Pancreas (tissue), 10 donors: ENCODE measurements at regions not wholly inside any gene's neighbourhood (a gene's known extent, or its start where the extent isn't known, plus 50 kb on each side); places are given as distances from the start of the nearest gene placed in this dataset.

Experiments
- ATAC-seq, 4 donors: fragments of 200-7000 bp; cut with Tn5 transposase; one replicate each; pipeline versions ENCODE4 v1.8.0 to v1.9.1; 2020; ENCODE audit warnings: mild to moderate bottlenecking in 4 of 4, moderate library complexity in 4 of 4
- DNase-seq, 6 donors: peaks; one replicate each; pipeline ENCODE4 v3.0.0-alpha.2; 2020
- FAIRE-seq: peaks from 2 replicates; lab custom pipeline; 2012; peaks lifted over from hg19 to GRCh38; lab: Jason Lieb, UNC
- H3K27ac ChIP-seq, 4 donors: fragments of 200-600 bp; sonication (generic); 1 replicate in 3 of 4; 2 replicates in 1 of 4; pipeline versions ENCODE4 v1.5.0 to v1.8.0; 2020
- H3K27me3 ChIP-seq, 4 donors: fragments of 200-600 bp; one replicate each; pipeline ENCODE4 v1.8.0; 2021
- H3K36me3 ChIP-seq, 3 donors: fragments of 200-600 bp; sonication (generic) in 1 of 3; one replicate each; pipeline versions ENCODE4 v1.5.0 to v1.8.0; 2020 to 2021
- H3K4me1 ChIP-seq, 3 donors: fragments of 200-600 bp; one replicate each; pipeline ENCODE4 v1.8.0; 2021
- H3K4me3 ChIP-seq, 4 donors: fragments of 200-600 bp; sonication (generic) in 2 of 4; one replicate each; pipeline versions ENCODE4 v1.5.0 to v1.8.0; 2020 to 2021
- H3K9me3 ChIP-seq, 4 donors: fragments of 200-600 bp; one replicate each; pipeline ENCODE4 v1.8.0; 2021
- CTCF ChIP-seq, 4 donors: fragments of 200-600 bp; sonication (generic) in 3 of 4; IDR thresholded peaks; one replicate each; pipeline versions ENCODE4 v1.5.0 to v1.8.0; 2021; ENCODE audit warnings: antibody characterized with exemption in 4 of 4
- WGBS, 2 donors: extraction: QIAGEN DNeasy Blood & Tissue Kit; methylation state at CpG; one replicate each; pipeline ENCODE4 v1.1.7; 2013; 5-methylcytosine and 5-hydroxymethylcytosine counted together
- intact Hi-C, 3 donors: fragments of 100-400 bp; cut with DNase I; formaldehyde crosslinking; loops; one replicate each; pipeline versions ENCODE4 v1.11.1 to v1.14.2; 2022
- donor health status: healthy with polysubstance abuse.
- donor health status: DM: no; HTN: no; CAD: no; lungs with moderate emphysema.
- donor health status: DM: no; HTN: no; CAD: no.
- donor health status: control.
- donor health status: control.
- donor health status: Bipolar disorder and iron deficiency.
- donor health status: DM: yes; HTN: yes; CAD: no.
- donor health status: DM: no; HTN: no; CAD: no.
- donor health status: DM: no; HTN: no; CAD: no.
- donor health status: DM: yes; HTN: yes; CAD: no.

- Histone ChIP-seq H3K4me3 (no peak overlapping the region), H3K4me1 (no peaks in the 10 kb centered on the region), H3K27me3 (no peaks in the 10 kb centered on the region), H3K36me3 (no peaks in the 10 kb centered on the region), H3K27ac (no peak overlapping the region), H3K9me3 (no peaks in the 10 kb centered on the region)
- 61 to 76% methylated on average over 2 of the region's 2 CpGs for WGBS, 2 donors
- no peak for TF ChIP-seq CTCF (IDR thresholded peaks at IDR 0.05)
- FAIRE-seq: no peak
- DNase-seq: no peak
- intact Hi-C loops: no loop called here
- no peak for ATAC-seq
These were observed 76.3 kb upstream of the GALNT5 start for GRCh38 chr2:157181234-157181633.

GRCh38 chr2:157182204-157182709 lies 75.2 kb upstream of the GALNT5 start:
- peak in 1 of 4 donors; percentile 22 for ATAC-seq
- intact Hi-C loops: no loop called here
- DNase-seq: no peak
- H3K9me3 ChIP-seq: no peaks in the 10 kb centered on the region
- no peak for TF ChIP-seq CTCF (IDR thresholded peaks at IDR 0.05)
- H3K4me3 ChIP-seq: no peak overlapping the region
- FAIRE-seq: no peak
- no peaks in the 10 kb centered on the region for H3K27me3 ChIP-seq
- no peaks in the 10 kb centered on the region for H3K36me3 ChIP-seq
- no peaks in the 10 kb centered on the region for H3K4me1 ChIP-seq
- 67 to 69% methylated on average over 6 of the region's 6 CpGs for WGBS, 2 donors
- peak overlapping the region in 1 of 4 donors; percentile 20 for H3K27ac ChIP-seq

- no peaks in the 10 kb centered on the region for H3K9me3 ChIP-seq
- H3K4me3 ChIP-seq: no peak overlapping the region
- H3K36me3 ChIP-seq: no peaks in the 10 kb centered on the region
- 15 to 30% methylated on average over 3 of the region's 3 CpGs for WGBS, 2 donors
- H3K27ac ChIP-seq: peak overlapping the region in 1 of 4 donors; percentile 20
- FAIRE-seq (no peak), DNase-seq (no peak), ATAC-seq (peak; percentile 31 to 82 (median 56))
- no peaks in the 10 kb centered on the region for H3K27me3 ChIP-seq
- intact Hi-C loops: no loop called here
- TF ChIP-seq CTCF (IDR thresholded peaks at IDR 0.05): no peak
- no peaks in the 10 kb centered on the region for H3K4me1 ChIP-seq
These were observed 74.6 kb upstream of the GALNT5 start for GRCh38 chr2:157182834-157183396.

- Histone ChIP-seq H3K27ac (no peak overlapping the region), H3K9me3 (no peaks in the 10 kb centered on the region), H3K4me1 (no peaks in the 10 kb centered on the region), H3K27me3 (no peaks in the 10 kb centered on the region), H3K4me3 (no peak overlapping the region), H3K36me3 (no peaks in the 10 kb centered on the region)
- DNase-seq (no peak), ATAC-seq (no peak), FAIRE-seq (no peak)
- 71 to 87% methylated on average over 3 of the region's 3 CpGs for WGBS, 2 donors
- no peak for TF ChIP-seq CTCF (IDR thresholded peaks at IDR 0.05)
- intact Hi-C loops: no loop called here
These were observed 73.2 kb upstream of the GALNT5 start for GRCh38 chr2:157184161-157184895.
